RWPE1 (cell line): ENCODE measurements at regions not wholly inside any gene's neighbourhood (a gene's known extent, or its start where the extent isn't known, plus 50 kb on each side); places are given as distances from the start of the nearest gene placed in this dataset.

Experiments used
- CTCF ChIA-PET: fragments of 350-600 bp; sonication (Branson Sonifier 250); formaldehyde crosslinking; extraction: SDS; loops from one replicate; lab custom pipeline; 2021; lab: Yijun Ruan, JAX
- POLR2A ChIA-PET: fragments of 400-600 bp; formaldehyde crosslinking; extraction: SDS; loops from one replicate; lab custom pipeline; 2020; ENCODE audit warnings: antibody characterized with exemption; ENCODE audit not compliant: low non-redundant PET; lab: Yijun Ruan, JAX
- DNase-seq: peaks from one replicate; pipeline ENCODE4 v3.0.0; 2012; ENCODE audit warnings: low spot score
- H3K27ac ChIP-seq: fragments of 450-650 bp; 2 replicates; pipeline ENCODE4 v1.5.1; 2017
- TF ChIP-seq, protein P1 (sequence below): fragments of 450-650 bp; conservative IDR thresholded peaks from 2 replicates; pipeline ENCODE4 v1.5.1; 2017; ENCODE audit warnings: low read depth, mild to moderate bottlenecking

- ChIA-PET CTCF (interaction anchor here (0.7 kb wide), 1 partner anchor 90 kb away, joined by 3 read pairs; no protein-coding TSS in a partner anchor), POLR2A (no interaction called here)
- DNase-seq: no peak
- no peak overlapping the region for H3K27ac ChIP-seq
- TF ChIP-seq, protein P1, sequence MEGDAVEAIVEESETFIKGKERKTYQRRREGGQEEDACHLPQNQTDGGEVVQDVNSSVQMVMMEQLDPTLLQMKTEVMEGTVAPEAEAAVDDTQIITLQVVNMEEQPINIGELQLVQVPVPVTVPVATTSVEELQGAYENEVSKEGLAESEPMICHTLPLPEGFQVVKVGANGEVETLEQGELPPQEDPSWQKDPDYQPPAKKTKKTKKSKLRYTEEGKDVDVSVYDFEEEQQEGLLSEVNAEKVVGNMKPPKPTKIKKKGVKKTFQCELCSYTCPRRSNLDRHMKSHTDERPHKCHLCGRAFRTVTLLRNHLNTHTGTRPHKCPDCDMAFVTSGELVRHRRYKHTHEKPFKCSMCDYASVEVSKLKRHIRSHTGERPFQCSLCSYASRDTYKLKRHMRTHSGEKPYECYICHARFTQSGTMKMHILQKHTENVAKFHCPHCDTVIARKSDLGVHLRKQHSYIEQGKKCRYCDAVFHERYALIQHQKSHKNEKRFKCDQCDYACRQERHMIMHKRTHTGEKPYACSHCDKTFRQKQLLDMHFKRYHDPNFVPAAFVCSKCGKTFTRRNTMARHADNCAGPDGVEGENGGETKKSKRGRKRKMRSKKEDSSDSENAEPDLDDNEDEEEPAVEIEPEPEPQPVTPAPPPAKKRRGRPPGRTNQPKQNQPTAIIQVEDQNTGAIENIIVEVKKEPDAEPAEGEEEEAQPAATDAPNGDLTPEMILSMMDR: no peak
Observed at GRCh38 chr2:195388028-195388427, 269.0 kb upstream of the SLC39A10 start.

DNA sequence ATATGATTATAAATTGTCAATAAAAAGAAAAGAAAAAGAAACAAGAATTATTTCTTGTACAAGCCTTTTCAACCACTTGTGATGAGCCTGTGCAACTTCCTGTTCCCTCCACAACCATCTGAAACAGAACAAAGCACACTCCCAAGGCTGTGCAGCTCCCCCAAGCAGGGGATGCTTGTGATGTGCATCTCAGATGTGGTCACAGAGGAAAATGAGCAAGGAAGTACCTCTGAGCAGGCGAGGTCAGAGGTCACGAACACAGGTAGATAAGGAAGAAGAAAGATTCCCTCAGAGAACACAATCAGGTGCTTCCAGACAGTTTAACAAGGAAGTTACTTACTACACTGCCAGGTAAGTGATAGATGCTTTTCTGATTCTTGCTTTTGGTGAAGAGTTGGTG, 274.8 kb upstream of the SLC39A10 start:
- CTCF ChIA-PET: interaction anchor here (0.6 kb wide), 1 partner anchor 24 kb away, joined by 3 read pairs; no protein-coding TSS in a partner anchor

DNA sequence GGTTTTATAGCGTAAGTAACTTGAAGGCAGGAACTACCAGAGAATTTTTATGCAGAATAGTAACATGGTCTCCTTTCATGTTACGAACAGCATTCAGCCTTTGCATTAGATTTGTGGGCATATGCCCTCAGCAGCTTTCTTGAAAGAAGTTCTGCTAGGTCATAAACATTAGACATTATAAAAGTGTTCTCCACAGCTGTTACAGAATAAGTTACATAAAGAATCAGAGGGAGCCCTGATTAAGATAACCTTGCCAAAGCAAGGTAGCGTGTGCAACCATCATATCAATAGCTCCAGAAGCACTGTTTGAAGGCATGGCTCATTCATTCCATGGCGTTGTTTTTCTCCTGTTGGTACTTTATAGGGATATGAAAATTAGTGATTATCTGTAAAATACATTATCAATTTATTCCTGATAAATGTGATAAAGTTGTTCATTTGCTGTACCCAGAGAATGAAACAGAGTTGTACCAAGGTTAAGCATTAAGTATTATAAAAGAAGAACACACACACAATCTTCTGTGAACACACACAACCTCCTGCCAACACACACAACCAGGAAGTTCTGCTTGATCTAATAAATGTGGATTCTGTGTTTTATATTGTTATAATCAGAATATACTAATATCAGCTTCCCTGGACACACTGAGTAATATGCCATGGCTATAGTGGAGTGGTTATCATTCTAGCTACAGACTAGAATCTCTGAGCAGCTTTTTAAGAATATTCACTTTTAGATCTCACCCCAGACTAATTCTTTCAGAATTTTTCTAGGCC, 286.7 kb upstream of the SLC39A10 start:
- CTCF ChIA-PET: no interaction called here
- POLR2A ChIA-PET: no interaction called here
- H3K27ac ChIP-seq: no peak overlapping the region
- no peak for DNase-seq
- TF ChIP-seq, protein P1: no peak

More for the DNA sequence above, 274.8 kb upstream of the SLC39A10 start:
- no peak overlapping the region for H3K27ac ChIP-seq
- DNase-seq: no peak
- TF ChIP-seq, protein P1: no peak
- POLR2A ChIA-PET: no interaction called here

GRCh38 chr2:195369218-195369587, 287.8 kb upstream of the SLC39A10 start:
- CTCF ChIA-PET: interaction anchor here (0.6 kb wide), 1 partner anchor 130 kb away, joined by 3 read pairs; no protein-coding TSS in a partner anchor
- H3K27ac ChIP-seq: no peak overlapping the region
- POLR2A ChIA-PET: no interaction called here
- DNase-seq: no peak
- TF ChIP-seq, protein P1: no peak

GRCh38 chr2:195368249-195369217, 288.5 kb upstream of the SLC39A10 start:
- H3K27ac ChIP-seq: no peak overlapping the region
- CTCF ChIA-PET: interaction anchor here (0.6 kb wide), 1 partner anchor 130 kb away, joined by 3 read pairs; no protein-coding TSS in a partner anchor
- TF ChIP-seq, protein P1: no peak
- POLR2A ChIA-PET: no interaction called here
- DNase-seq: no peak

DNA sequence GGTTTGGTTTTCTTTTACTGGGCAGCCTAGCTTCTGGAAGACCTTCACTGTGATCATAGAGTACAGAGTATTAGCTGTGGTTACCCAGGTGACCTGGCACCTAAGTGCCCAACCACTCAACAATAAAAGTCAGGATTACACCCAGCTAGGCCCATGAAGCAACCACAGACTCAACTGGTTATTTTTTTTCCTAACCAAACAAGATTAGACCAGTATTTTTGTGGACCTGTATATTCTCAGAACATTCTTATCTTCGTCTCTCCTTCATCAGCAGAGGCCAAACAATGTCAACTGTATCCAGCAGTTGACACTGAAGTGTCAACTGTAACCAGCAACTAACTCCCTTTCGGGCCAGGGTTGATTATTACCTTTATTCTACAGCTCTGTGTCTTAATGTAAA, 289.2 kb upstream of the SLC39A10 start:
- POLR2A ChIA-PET: no interaction called here
- CTCF ChIA-PET: no interaction called here
- H3K27ac ChIP-seq: no peak overlapping the region
- TF ChIP-seq, protein P1: no peak
- DNase-seq: no peak
